HG03280 (cell line): ENCODE measurements at regions not wholly inside any gene's neighbourhood (a gene's known extent, or its start where the extent isn't known, plus 50 kb on each side); places are given as distances from the start of the nearest gene placed in this dataset.
"Not testable (repeated sequence)": the region's sequence is repeated elsewhere in the genome, so short reads cannot be mapped to it uniquely, and the experiment has no call there.

Experiments
- ATAC-seq: cut with Tn5 transposase; IDR thresholded peaks from one replicate; pipeline ENCODE4 v1.9.1; 2021; ENCODE audit warnings: mild to moderate bottlenecking, moderate library complexity; ENCODE audit not compliant: unreplicated experiment

DNA sequence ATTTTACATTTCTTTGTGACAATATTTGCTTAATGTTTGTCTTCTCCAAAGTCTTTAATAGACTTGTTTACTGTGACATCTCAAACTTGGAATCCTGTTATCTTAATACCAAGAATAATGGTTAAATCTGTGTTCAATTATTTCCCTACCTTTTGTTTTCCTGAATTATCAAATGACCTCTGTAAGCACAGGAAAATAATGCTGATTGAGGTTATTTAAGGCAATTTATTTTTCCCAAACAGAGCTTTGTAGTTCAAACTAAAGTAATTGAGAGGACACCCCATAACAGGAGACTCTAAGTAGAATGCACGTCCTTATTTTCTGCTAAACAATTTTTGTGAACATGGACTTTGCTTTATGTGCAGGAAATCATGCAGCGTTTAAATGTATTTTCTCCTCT is 195.0 kb downstream of the BTBD3 start:
- ATAC-seq = no peak

DNA sequence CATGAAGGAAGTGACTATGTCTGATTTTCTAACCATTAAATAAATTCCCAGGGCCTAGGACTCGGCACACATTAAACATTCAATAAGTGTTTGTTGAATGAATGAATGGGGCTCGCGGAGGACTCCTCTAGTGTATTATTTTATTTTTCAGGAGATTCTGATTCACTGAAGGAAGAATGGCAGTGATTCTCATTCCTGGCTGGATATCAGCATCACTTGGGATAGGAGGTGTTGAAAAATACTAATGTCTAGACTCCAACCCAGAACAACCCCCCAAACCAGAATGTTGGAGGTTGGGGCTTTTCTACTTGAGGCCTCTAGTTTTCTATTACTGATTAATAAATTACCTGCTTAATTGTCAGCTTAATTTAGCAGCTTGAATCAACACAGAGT is 195.4 kb downstream of the BTBD3 start:
- no peak for ATAC-seq

DNA sequence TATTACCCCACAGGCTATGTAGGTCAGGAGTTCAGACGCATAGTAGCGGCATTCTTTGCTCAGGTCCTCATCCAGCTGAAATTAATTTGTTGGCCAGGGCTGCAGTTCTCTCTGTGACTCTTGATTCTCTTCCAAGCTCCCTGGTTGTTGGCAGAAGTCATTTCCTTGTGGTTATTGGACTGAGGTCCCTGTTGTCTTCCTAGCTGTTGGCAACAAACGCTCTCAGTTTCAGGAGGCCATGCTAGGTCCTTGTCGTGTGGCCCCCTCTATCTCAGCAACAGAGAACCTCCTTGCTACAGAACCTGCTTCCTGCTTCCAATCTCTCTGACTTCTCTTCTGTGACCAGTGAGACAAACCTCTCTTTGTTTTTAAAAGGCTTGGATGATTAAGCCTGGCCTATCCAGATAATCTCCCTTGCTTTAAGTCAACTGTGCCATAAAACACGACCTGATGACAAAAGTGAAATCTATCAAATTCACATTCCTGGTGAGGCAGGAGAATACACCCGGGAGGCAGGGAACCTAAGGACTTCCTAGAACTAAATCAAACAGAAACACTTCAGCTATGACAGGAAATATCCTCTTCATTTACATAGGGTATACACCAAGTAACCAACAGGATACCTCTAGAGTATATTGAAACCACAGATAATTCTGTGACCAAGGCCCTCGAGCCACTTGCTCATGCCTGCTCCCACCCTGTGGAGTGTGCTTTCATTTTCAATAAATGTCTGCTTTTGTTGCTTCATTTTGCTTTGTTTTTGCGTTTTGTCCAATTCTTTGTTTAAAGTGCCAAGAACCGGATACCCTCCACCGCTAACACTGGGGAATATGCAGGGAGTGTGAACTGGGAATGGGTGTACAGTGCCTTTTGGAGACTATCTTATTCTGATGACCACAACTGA is 196.0 kb downstream of the BTBD3 start:
- ATAC-seq = no peak

DNA sequence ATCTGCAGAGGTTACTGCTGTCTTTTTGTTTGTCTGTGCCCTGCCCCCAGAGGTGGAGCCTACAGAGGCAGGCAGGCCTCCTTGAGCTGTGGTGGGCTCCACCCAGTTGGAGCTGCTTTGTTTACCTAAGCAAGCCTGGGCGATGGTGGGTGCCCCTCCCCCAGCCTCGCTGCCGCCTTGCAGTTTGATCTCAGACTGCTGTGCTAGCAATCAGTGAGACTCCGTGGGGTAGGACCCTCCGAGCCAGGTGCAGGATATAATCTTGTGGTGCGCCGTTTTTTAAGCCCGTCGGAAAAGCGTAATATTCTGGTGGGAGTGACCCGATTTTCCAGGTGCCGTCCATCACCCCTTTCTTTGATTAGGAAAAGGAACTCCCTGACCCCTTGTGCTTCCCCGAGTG is 211.4 kb downstream of the BTBD3 start:
- not testable (repeated sequence) for ATAC-seq

DNA sequence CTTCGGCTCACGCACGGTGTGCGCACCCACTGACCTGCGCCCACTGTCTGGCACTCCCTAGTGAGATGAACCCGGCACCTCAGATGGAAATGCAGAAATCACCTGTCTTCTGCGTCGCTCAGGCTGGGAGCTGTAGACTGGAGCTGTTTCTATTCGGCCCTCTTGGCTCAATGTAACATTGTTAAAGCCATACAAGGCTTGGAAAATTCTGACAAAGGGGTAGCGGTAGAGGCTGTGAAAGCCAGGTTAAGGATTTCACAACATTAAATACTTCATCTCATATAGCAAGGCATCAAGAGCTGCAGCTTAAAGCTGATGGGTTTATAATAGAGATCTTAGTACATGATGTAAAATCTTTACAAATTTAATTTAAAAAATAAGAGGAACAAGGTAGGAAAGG is 211.8 kb downstream of the BTBD3 start:
- not testable (repeated sequence) for ATAC-seq

GRCh38 chr20:12130781-12131180 is 213.1 kb downstream of the BTBD3 start:
- ATAC-seq = no peak

DNA sequence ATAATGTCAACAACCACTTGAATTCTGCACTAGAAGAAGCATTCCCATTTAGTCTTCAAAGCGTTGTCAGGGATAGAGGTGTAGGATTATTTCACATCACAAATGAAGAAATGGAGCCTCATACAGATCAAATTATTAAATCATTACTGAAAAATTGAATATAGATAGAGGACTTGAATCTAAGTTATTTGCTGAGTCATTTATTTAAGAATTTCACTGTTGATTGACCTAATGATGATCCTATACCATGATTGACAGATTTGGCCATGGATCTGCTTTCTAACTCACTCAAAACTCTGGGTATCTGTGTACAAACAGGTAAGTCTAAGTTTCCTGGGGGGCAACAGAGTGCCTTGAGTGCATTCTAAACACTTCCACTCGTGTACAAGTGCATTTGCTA is 215.9 kb downstream of the BTBD3 start:
- ATAC-seq = no peak

DNA sequence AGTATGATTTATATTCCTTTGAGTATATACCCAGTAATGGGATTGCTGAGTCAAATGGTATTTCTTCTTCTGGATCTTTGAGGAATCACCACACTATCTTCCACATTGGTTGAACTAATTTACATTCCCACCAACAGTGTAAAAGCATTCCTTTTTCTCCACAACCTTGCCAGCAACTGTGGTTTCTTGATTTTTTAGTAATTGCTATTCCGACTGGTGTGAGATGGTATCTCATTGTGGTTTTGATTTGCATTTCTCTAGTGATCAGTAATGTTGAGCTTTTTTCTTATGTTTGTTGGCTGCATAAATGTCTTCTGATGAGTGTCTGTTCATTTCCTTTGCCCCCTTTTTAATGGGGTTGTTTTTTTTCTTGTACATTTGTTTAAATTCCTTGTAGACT is 228.3 kb downstream of the BTBD3 start:
- ATAC-seq = not testable (repeated sequence)

DNA sequence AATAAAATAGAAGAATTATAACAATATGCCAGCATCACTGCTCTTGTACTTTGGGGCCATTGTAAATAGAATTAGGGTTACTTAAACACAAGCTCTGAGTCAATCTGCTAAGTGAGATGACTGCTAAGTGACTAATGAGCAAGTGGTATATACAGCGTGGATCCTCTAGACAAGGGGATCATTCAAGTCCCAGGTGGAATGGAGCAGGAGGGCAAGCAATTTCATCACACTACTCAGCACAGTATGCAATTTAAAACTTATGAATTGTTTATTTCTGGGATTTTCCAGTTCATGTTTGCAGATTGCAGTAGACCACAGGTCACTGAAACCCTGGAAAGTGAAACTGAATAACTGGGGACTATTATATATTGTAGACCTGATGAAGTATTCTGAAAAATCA is 235.3 kb downstream of the BTBD3 start:
- no peak for ATAC-seq

GRCh38 chr20:12153628-12154027 is 235.9 kb downstream of the BTBD3 start:
- ATAC-seq = no peak

DNA sequence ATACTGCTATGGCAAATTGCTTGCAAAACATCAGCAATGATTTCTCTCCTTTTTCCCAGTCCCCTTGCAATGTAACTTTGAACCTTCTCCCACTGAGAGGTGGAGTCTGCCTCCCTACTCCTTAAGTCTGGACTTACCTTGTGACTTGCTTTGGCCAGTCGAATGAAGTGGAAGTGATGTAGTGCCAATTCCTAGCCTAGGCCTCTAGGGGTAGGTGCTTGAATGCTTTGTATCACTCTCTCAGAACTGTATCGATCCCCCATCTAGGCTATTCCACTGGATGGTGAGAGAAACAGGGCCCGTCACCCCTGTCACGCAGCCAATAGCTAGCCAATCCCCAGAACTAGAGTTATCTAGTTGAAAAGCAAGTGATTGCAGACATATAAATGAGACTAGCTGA is 238.6 kb downstream of the BTBD3 start:
- ATAC-seq = no peak

DNA sequence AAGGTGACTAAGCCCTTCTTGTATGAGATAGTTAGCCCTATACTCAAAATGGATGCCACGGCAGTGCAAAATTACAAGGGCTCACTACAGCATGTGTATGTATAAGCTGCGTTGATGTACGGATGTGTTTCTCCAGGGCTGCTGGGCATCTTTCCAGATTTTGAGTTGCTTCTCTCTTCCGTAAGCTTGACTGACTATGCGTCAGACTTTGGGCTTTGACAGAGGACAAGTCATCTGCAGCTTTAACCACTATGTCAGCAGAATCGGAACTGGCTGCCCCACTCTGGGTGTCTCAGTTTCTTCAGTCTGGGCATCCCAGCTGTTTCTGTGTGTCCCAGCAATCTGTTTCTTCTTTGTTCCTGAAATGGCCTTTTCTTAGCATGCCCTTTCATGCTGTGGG is 241.6 kb downstream of the BTBD3 start:
- no peak for ATAC-seq

DNA sequence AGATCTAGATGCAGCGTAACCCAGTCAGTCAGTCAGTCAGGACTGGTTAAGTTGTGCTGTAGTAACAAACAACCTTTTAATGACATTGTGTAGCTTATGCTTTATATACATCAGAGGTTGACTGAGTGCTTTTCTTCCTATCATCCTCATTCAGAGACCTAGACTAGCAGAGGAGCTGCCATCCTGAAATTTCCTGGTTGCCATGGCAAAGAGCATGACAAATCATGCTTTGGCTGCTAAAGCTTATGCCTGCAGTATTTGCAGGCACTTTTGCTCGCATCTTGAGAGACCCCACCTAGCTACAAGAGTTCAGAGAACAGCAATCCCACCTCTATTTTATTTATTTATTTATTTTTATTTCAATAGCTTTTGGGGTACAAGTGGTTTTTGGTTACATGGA is 244.0 kb downstream of the BTBD3 start:
- no peak for ATAC-seq

GRCh38 chr20:12166053-12166717 is 248.5 kb downstream of the BTBD3 start:
- no peak for ATAC-seq

GRCh38 chr20:12170406-12170805 is 252.7 kb downstream of the BTBD3 start:
- ATAC-seq = no peak

- no peak for ATAC-seq
Observed at GRCh38 chr20:12171923-12172524, 254.3 kb downstream of the BTBD3 start.

GRCh38 chr20:12173347-12174012 is 255.8 kb downstream of the BTBD3 start:
- no peak for ATAC-seq

GRCh38 chr20:12175538-12175937 is 257.8 kb downstream of the BTBD3 start:
- ATAC-seq = no peak

- ATAC-seq = no peak
Observed at GRCh38 chr20:12177657-12178293, 260.1 kb downstream of the BTBD3 start.

GRCh38 chr20:12179692-12180091 is 262.0 kb downstream of the BTBD3 start:
- no peak for ATAC-seq

DNA sequence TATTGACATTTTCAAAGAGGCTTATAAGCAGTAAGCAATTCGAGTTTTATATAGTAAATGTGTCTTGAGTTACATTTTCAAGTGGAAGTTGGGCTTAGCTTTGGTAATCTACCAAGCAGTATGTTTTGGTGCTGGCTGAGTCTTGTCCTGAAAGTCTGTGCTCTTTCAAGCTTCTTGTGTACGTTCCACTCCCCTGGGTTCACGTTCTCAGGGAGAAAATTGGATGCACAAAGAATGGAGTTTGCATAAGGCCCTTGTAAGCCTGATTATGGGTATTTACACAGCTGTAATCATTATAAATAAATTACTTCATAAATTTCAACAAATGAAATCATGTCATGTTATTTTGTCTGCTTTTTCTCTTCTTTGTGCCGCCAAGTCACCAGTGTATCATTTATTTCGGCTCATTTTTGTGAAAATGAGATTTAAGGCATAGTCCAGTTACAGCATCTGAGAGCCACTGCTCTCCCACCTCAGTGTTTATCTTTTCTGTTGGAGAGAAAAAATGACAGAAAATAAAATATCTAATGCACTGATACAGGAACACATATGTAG is 262.5 kb downstream of the BTBD3 start:
- no peak for ATAC-seq
